ENCODE measurements at regions not wholly inside any gene's neighbourhood (a gene's known extent, or its start where the extent isn't known, plus 50 kb on each side); places are given as distances from the start of the nearest gene placed in this dataset.

DNA sequence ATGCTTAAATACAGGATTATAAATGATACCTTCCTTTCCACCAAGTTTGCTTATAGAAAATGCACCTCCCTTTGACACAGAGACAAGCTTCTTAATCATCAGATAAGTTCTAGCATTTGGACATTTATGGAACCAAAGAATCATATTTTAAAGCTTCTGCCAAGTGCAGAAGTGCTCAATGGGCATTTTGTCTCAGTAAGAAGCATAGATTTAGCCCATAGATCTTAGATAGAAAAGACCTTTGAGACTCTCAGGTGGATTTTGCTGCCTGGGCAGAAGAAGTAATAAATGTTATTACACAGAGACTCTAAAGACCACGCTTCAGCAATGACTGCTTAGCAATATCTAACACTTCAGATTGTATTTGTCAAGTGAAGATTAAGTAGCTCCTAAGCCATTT lies 174.6 kb downstream of the VEGFC start:
- TF ChIP-seq, protein P1, sequence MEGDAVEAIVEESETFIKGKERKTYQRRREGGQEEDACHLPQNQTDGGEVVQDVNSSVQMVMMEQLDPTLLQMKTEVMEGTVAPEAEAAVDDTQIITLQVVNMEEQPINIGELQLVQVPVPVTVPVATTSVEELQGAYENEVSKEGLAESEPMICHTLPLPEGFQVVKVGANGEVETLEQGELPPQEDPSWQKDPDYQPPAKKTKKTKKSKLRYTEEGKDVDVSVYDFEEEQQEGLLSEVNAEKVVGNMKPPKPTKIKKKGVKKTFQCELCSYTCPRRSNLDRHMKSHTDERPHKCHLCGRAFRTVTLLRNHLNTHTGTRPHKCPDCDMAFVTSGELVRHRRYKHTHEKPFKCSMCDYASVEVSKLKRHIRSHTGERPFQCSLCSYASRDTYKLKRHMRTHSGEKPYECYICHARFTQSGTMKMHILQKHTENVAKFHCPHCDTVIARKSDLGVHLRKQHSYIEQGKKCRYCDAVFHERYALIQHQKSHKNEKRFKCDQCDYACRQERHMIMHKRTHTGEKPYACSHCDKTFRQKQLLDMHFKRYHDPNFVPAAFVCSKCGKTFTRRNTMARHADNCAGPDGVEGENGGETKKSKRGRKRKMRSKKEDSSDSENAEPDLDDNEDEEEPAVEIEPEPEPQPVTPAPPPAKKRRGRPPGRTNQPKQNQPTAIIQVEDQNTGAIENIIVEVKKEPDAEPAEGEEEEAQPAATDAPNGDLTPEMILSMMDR (IDR thresholded peaks at IDR 0.05): no peak
- TF ChIP-seq POLR2A (IDR thresholded peaks at IDR 0.05): no peak
